GM18508 (cell line): ENCODE measurements at regions not wholly inside any gene's neighbourhood (a gene's known extent, or its start where the extent isn't known, plus 50 kb on each side); places are given as distances from the start of the nearest gene placed in this dataset.
"Not testable (repeated sequence)": the region's sequence is repeated elsewhere in the genome, so short reads cannot be mapped to it uniquely, and the experiment has no call there.

Experiments used
- ATAC-seq: cut with Tn5 transposase; IDR thresholded peaks from one replicate; pipeline ENCODE4 v1.9.1; 2021; ENCODE audit warnings: moderate number of reproducible peaks; ENCODE audit not compliant: insufficient read depth, unreplicated experiment

DNA sequence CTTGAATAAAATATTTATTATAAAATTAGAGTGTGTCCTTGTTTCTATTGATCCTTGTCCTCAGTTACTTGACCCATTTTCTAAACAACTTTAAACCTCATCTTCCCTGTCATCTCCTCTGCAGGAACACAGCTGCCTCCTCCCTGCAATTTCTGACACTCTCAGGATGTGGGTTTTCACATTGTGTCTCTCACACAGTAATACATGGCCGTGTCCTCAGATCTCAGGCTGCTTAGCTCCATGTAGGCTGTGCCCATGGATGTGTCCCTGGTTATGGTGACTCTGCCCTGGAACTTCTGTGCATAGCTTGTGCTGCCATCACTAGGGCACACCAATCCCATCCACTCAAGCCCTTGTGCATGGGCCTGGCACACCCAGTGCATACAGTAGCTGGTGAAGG, 577.1 kb downstream of the GOLGA6L6 start:
- not testable (repeated sequence) for ATAC-seq

GRCh38 chr15:19956124-19956796, 585.3 kb downstream of the GOLGA6L6 start:
- ATAC-seq = no peak

GRCh38 chr15:19944261-19944888, 597.2 kb downstream of the GOLGA6L6 start:
- no peak for ATAC-seq

- no peak for ATAC-seq
These were observed 598.1 kb downstream of the GOLGA6L6 start for GRCh38 chr15:19943515-19943914.

DNA sequence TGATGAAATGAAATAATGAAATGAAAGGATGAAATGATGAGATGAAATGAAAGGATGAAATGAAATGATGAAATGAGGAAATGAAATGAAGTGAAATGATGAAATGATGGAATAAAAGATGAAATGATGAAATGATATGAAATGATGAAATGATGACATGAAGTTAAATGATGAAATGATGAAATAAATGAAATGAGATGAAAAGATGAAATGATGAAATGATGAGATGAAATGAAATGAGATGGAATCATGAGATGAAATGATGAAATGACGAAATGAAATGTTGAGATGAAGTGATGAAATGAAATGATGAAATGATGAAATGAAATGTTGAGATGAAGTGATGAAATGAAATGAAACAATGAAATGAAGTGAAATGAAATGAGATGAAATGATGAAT, 638.3 kb downstream of the GOLGA6L6 start:
- ATAC-seq = not testable (repeated sequence)

DNA sequence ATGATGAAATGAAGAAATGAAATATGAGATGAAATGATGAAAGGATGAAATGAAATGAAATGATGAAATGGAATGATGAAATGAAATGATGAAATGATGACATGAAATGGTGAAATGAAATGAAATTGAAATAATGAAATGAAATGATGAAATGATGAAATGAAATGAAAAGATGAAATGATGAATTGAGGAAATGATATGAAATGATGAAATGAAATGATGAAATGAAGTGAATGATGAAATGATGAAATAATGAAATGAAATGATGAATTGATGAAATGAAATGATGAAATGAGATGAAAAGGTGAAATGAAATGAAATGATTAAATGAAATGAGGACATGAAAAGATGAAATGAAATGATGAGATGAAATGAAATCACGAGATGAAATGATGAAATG, 639.2 kb downstream of the GOLGA6L6 start:
- ATAC-seq = not testable (repeated sequence)

- ATAC-seq = not testable (repeated sequence)
These were observed 640.2 kb downstream of the GOLGA6L6 start for GRCh38 chr15:19901414-19901813.

- no peak for ATAC-seq
These were observed 642.4 kb downstream of the GOLGA6L6 start for GRCh38 chr15:19899021-19899824.

DNA sequence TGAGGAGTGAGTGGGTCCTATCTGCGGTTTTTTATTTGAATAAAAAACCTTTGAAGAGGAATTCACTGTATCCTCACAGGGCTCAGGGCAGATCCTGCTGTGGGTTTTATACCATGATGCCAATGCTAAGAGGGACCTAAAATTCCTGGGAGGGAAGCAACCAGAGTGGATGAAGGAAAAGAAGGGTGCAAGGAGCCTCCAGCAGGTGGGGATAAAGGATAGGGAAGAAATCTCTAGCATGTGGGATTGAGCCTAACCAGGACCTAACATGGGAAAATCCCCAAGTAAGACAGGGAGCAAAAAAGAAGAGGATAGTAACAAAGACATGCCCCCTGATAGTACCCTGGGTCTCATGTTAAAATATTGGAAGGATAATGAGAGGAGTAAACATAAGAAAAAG, 652.8 kb downstream of the GOLGA6L6 start:
- not testable (repeated sequence) for ATAC-seq

DNA sequence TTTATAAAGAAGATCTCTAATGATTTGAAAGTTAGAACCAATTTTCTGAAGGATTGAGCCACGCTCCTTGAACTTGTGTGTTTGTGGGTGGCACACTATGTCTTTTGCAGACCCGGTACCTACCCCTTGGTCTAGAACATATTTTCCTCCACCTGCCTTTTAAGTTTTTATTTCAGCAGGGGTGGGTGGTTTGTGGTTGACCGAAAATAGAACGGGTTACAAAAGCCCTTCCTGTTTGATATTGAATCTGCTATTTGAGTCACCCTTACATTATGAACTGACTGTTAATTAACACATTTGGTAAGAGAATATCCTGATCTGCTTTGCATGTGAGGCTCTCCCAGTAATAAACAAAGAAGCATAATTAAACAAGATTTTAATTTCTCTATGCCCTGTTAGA, 697.5 kb downstream of the GOLGA6L6 start:
- not testable (repeated sequence) for ATAC-seq
